Kidney (tissue), 13 donors: ENCODE measurements at regions not wholly inside any gene's neighbourhood (a gene's known extent, or its start where the extent isn't known, plus 50 kb on each side); places are given as distances from the start of the nearest gene placed in this dataset.

Experiments used
- DNase-seq, 5 donors: peaks; one replicate each; pipeline ENCODE4 v3.0.0-alpha.2; 2013 to 2020
- FAIRE-seq: peaks from 2 replicates; lab custom pipeline; 2012; peaks lifted over from hg19 to GRCh38; lab: Jason Lieb, UNC
- H3K27ac ChIP-seq, 2 donors: one replicate each; pipeline ENCODE4 v1.7.0; 2013; ENCODE audit warnings: low read depth in 2 of 2, low read length in 2 of 2, inconsistent platforms in 1 of 2
- H3K27me3 ChIP-seq: one replicate; pipeline ENCODE4 v1.7.1; 2013; ENCODE audit warnings: low read length, inconsistent platforms; ENCODE audit not compliant: control insufficient read depth, insufficient read depth
- H3K36me3 ChIP-seq, 3 donors: one replicate each; pipeline versions ENCODE4 v1.7.0 to v1.7.1; 2013; ENCODE audit warnings: low read length in 3 of 3, control low read depth in 1 of 3, inconsistent platforms in 1 of 3; ENCODE audit not compliant: insufficient read depth in 3 of 3, control insufficient read depth in 2 of 3
- H3K4me1 ChIP-seq, 3 donors: one replicate each; pipeline versions ENCODE4 v1.7.0 to v1.7.1; 2013; ENCODE audit warnings: low read length in 3 of 3, inconsistent platforms in 1 of 3, low read depth in 1 of 3; ENCODE audit not compliant: control insufficient read depth in 2 of 3, insufficient read depth in 2 of 3
- H3K4me3 ChIP-seq, 3 donors: one replicate each; pipeline versions ENCODE4 v1.7.0 to v1.8.1; 2013; ENCODE audit warnings: low read length in 3 of 3, control low read depth in 1 of 3, inconsistent platforms in 1 of 3
- H3K9ac ChIP-seq, 3 donors: one replicate each; pipeline versions ENCODE4 v1.7.0 to v1.7.1; 2013; ENCODE audit warnings: low read length in 3 of 3, control low read depth in 1 of 3, inconsistent platforms in 1 of 3
- H3K9me3 ChIP-seq, 3 donors: one replicate each; pipeline versions ENCODE4 v1.7.0 to v1.7.1; 2013; ENCODE audit warnings: low read length in 3 of 3, control low read depth in 1 of 3, inconsistent platforms in 1 of 3; ENCODE audit not compliant: control insufficient read depth in 2 of 3, insufficient read depth in 1 of 3
- CTCF ChIP-seq: IDR thresholded peaks from 3 replicates; pipeline ENCODE4 v1.5.1; 2012; ENCODE audit warnings: mild to moderate bottlenecking, moderate library complexity, borderline replicate concordance; ENCODE audit not compliant: insufficient read depth; ENCODE audit errors: extremely low read depth
- intact Hi-C: fragments of 100-400 bp; cut with DNase I; formaldehyde crosslinking; loops from one replicate; pipeline ENCODE4 v1.11.1; 2022
- donor health status: control.
- donor health status: control.
- donor health status: control.
- donor health status: control.
- donor health status: control.
- donor health status: DM: yes; HTN: yes; CAD: no.
- donor health status: Normal renal cell carcinoma (clear cell type).

GRCh38 chr16:79751471-79752184, 151.1 kb upstream of the MAF start:
- no peak for TF ChIP-seq CTCF
- no peaks in the 10 kb centered on the region for H3K36me3 ChIP-seq
- H3K4me1 ChIP-seq = no peaks in the 10 kb centered on the region
- no peak overlapping the region for H3K4me3 ChIP-seq
- no peaks in the 10 kb centered on the region for H3K9me3 ChIP-seq
- no peak for FAIRE-seq
- H3K27ac ChIP-seq = no peak overlapping the region
- intact Hi-C loops = no loop called here
- no peak overlapping the region for H3K9ac ChIP-seq
- no peak for DNase-seq
- no peaks in the 10 kb centered on the region for H3K27me3 ChIP-seq

DNA sequence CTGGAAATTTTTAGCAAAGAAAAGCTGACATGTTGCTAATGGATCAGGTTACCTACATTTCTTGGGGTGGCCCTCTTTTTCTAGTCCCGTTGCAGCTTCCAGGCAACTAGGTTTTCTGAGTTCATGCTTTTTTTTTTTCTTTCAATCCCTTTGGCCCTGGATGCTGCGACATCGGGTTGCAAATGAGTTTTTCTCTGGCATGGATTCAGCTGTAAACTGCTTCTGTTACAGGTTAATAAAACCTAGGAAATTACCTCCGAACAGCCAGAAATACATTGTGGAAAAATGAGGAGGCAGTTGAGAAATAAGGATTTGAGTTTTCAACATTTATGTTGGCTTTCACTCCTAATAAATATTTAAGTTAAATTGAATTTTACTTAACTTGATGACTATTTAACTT, 149.8 kb upstream of the MAF start:
- no peak for DNase-seq

DNA sequence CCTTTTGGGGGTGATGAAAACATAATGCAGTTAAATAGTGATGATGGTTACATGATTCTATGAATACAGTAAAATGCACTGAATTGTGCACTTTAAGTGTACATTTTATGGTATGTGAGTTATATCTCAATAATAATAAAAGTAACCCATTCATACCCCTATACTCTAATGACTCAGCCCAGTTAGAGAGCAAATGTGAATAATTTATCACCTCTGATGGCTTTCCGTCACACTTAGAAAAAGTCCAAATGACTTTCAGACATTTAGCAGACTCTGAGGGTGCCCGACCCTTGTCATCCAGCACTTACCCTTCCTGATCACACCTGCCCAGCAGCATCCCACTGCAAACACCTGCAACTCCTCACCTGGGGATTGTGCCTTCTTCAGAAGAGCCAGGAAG, 148.1 kb upstream of the MAF start:
- no peak for FAIRE-seq
- H3K9ac ChIP-seq = no peak overlapping the region
- H3K27me3 ChIP-seq = no peaks in the 10 kb centered on the region
- intact Hi-C loops = no loop called here
- DNase-seq = no peak
- no peaks in the 10 kb centered on the region for H3K4me1 ChIP-seq
- TF ChIP-seq CTCF = no peak
- H3K36me3 ChIP-seq = no peaks in the 10 kb centered on the region
- no peak overlapping the region for H3K4me3 ChIP-seq
- no peaks in the 10 kb centered on the region for H3K9me3 ChIP-seq
- no peak overlapping the region for H3K27ac ChIP-seq

More for the DNA sequence above, 149.8 kb upstream of the MAF start:
- Histone ChIP-seq H3K4me3 (no peak overlapping the region), H3K27me3 (no peaks in the 10 kb centered on the region), H3K27ac (no peak overlapping the region), H3K9me3 (no peaks in the 10 kb centered on the region), H3K9ac (no peak overlapping the region), H3K36me3 (no peaks in the 10 kb centered on the region), H3K4me1 (no peaks in the 10 kb centered on the region)
- FAIRE-seq = no peak
- intact Hi-C loops = no loop called here
- no peak for TF ChIP-seq CTCF

DNA sequence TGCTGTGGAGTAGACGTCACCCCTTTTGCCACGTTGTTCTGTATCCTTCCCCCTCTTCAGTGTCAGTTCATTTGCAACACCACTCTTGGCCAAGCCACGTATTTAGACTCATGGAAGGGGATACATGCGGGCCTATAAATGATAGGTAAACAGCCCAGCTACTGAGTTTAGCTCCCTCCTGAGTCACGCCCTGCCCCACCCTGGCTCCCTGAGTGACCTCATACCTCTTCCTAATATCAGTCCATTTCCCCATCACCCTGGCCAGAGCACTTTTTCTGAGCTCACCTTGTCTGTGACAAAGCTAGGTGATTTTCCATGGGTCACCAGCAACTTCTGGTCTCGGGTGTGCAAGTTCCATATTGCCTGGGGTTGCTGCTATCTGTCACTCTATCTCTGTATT, 147.2 kb upstream of the MAF start:
- Histone ChIP-seq H3K9ac (no peak overlapping the region), H3K9me3 (no peaks in the 10 kb centered on the region), H3K27me3 (no peaks in the 10 kb centered on the region), H3K36me3 (no peaks in the 10 kb centered on the region), H3K27ac (no peak overlapping the region), H3K4me3 (no peak overlapping the region), H3K4me1 (no peaks in the 10 kb centered on the region)
- no peak for TF ChIP-seq CTCF
- intact Hi-C loops = no loop called here
- DNase-seq (no peak), FAIRE-seq (no peak)
